Glutamatergic neuron (in vitro differentiated cells): ENCODE measurements at regions not wholly inside any gene's neighbourhood (a gene's known extent, or its start where the extent isn't known, plus 50 kb on each side); places are given as distances from the start of the nearest gene placed in this dataset.

Experiments used
- DNase-seq: peaks from one replicate; pipeline ENCODE4 v3.0.0; 2022
- H3K27ac Mint-ChIP-seq: one replicate; pipeline ENCODE4 v1.8.0; 2020; ENCODE audit warnings: mild to moderate bottlenecking, mixed read lengths, inconsistent platforms; ENCODE audit not compliant: unreplicated experiment
- H3K27me3 Mint-ChIP-seq: one replicate; pipeline ENCODE4 v1.8.0; 2020; ENCODE audit warnings: mild to moderate bottlenecking, moderate library complexity, mixed read lengths, inconsistent platforms; ENCODE audit not compliant: unreplicated experiment
- H3K36me3 Mint-ChIP-seq: one replicate; pipeline ENCODE4 v1.8.0; 2020; ENCODE audit warnings: mild to moderate bottlenecking, mixed read lengths, inconsistent platforms; ENCODE audit not compliant: unreplicated experiment
- H3K4me1 Mint-ChIP-seq: one replicate; pipeline ENCODE4 v1.8.0; 2020; ENCODE audit warnings: mild to moderate bottlenecking, low read depth, mixed read lengths, inconsistent platforms; ENCODE audit not compliant: unreplicated experiment
- H3K4me3 Mint-ChIP-seq: one replicate; pipeline ENCODE4 v1.8.0; 2020; ENCODE audit warnings: mild to moderate bottlenecking, mixed read lengths, inconsistent platforms; ENCODE audit not compliant: unreplicated experiment
- H3K9me3 Mint-ChIP-seq: one replicate; pipeline ENCODE4 v1.8.0; 2020; ENCODE audit warnings: mild to moderate bottlenecking, moderate library complexity, mixed read lengths, inconsistent platforms; ENCODE audit not compliant: unreplicated experiment
- TF ChIP-seq, protein P1 (sequence below): fragments of 200-600 bp; sonication (generic); IDR thresholded peaks from one replicate; pipeline ENCODE4 v1.5.0; 2021; ENCODE audit not compliant: partially characterized antibody, unreplicated experiment

DNA sequence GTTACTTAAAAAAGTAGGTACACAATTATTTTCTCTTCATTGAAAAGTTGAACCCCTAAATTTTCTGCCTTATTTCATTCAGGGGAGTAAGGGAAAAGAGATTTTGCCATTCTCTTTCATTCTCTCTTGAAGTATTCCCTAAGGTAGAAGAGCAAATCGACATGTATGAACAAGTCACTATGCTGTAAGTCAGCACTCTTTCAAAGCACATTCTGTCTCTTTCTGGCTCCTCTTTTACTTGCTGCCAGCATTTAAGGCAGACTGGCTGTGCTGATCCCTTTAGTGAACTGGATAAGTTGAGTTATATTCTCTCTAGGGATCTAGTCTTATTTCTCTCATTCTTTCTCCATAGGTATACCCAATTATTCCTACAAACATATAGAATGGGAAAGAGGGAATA is 222.3 kb upstream of the ZWINT start:
- Mint-ChIP-seq H3K27me3 (peaks cover 3% of the 10 kb centered on the region), H3K9me3 (no peaks in the 10 kb centered on the region), H3K4me3 (no peak overlapping the region), H3K36me3 (no peaks in the 10 kb centered on the region), H3K4me1 (peaks cover 22% of the 10 kb centered on the region), H3K27ac (no peak overlapping the region)
- TF ChIP-seq, protein P1, sequence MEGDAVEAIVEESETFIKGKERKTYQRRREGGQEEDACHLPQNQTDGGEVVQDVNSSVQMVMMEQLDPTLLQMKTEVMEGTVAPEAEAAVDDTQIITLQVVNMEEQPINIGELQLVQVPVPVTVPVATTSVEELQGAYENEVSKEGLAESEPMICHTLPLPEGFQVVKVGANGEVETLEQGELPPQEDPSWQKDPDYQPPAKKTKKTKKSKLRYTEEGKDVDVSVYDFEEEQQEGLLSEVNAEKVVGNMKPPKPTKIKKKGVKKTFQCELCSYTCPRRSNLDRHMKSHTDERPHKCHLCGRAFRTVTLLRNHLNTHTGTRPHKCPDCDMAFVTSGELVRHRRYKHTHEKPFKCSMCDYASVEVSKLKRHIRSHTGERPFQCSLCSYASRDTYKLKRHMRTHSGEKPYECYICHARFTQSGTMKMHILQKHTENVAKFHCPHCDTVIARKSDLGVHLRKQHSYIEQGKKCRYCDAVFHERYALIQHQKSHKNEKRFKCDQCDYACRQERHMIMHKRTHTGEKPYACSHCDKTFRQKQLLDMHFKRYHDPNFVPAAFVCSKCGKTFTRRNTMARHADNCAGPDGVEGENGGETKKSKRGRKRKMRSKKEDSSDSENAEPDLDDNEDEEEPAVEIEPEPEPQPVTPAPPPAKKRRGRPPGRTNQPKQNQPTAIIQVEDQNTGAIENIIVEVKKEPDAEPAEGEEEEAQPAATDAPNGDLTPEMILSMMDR = no peak
- no peak for DNase-seq

DNA sequence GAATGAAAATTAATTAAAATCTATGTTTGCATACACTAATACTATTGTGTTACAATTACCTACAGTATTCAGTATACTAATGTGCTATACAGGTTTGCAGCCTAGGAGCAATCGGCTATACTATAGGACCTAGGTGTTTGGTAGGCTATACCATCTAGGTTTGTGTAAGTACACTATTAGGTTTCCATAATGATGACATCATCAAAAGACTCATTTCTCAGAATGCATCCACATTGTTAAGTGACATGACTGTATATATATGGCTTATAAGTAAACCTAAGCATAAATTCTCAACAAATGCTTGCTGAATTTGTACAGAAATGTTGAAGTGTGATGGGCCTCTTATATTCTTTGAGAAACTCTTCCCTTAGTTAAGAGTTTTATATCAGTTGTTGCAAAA is 206.5 kb upstream of the ZWINT start:
- peaks cover 7% of the 10 kb centered on the region for H3K9me3 Mint-ChIP-seq
- no peak overlapping the region for H3K27ac Mint-ChIP-seq
- H3K4me1 Mint-ChIP-seq = peaks cover 7% of the 10 kb centered on the region
- peaks cover 22% of the 10 kb centered on the region for H3K36me3 Mint-ChIP-seq
- no peak for DNase-seq
- TF ChIP-seq, protein P1 = no peak
- no peaks in the 10 kb centered on the region for H3K27me3 Mint-ChIP-seq
- H3K4me3 Mint-ChIP-seq = no peak overlapping the region

DNA sequence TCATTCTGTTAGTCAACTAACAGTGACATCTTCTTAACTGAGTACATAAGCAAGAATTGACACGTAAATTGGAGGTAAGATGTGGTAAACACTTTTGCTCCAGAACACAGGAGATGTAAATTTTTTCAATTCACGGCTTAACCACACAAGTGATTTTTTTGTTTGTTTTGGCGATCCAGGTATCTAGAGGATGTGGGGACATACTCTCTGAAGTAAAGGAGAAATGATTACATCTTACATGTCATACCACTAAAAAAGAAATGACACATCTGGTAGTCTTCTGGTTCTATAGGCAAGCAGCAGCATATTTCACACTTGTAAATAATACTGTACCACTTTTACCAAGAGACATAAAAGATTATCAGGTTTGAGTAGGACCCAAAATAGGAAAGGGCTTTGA is 200.3 kb upstream of the ZWINT start:
- Mint-ChIP-seq H3K4me3 (no peak overlapping the region), H3K4me1 (peaks cover 7% of the 10 kb centered on the region), H3K27me3 (no peaks in the 10 kb centered on the region), H3K9me3 (no peaks in the 10 kb centered on the region), H3K36me3 (no peaks in the 10 kb centered on the region), H3K27ac (no peak overlapping the region)
- no peak for DNase-seq
- TF ChIP-seq, protein P1 = no peak

DNA sequence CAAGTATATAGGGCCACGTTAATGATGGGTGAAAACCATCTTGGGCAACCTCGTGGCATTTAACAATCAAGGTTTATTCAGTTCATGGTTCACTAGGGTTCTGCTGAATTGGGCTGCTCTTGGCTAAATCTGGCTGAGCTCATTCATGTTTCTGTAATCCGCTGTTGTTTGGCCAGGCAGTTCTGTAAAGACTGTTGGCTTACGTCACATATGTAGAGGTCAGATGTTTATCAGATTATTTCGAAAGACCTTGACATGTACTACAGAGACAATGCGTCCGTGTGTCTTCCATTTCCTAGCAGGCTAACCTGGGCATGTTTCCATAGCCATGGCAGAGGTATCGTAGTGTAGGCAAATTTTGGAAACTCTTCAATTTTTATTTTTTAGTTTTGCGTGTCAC is 190.0 kb upstream of the ZWINT start:
- DNase-seq = no peak
- Mint-ChIP-seq H3K4me3 (no peak overlapping the region), H3K36me3 (no peaks in the 10 kb centered on the region), H3K4me1 (peaks cover 19% of the 10 kb centered on the region), H3K9me3 (peaks cover 7% of the 10 kb centered on the region), H3K27me3 (peaks cover 3% of the 10 kb centered on the region), H3K27ac (no peak overlapping the region)
- TF ChIP-seq, protein P1 = no peak

DNA sequence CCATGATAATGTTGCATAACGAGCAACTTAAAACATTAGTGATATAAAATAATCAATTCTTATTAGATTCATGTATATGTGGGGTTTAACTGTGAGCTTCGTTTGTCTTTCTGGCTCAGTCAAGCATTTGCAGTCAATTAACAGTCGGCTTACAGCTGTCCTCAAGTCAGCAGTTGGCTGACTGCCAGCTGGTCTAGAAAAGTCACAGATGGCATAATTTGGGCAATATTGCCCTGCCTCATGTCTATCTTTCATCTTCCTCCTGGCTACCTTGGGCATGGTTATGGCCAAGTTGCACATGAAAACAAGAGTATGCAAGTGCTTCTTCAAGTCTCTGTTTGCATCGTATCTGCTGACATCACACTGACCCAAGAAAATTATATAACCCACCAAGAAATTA is 186.1 kb upstream of the ZWINT start:
- H3K4me3 Mint-ChIP-seq = peak overlapping the region; percentile 23
- DNase-seq = peak; percentile 28
- no peaks in the 10 kb centered on the region for H3K36me3 Mint-ChIP-seq
- peaks cover 3% of the 10 kb centered on the region for H3K27me3 Mint-ChIP-seq
- peak overlapping the region; percentile 91 for H3K27ac Mint-ChIP-seq
- TF ChIP-seq, protein P1 = no peak
- H3K4me1 Mint-ChIP-seq = peaks cover 18% of the 10 kb centered on the region
- H3K9me3 Mint-ChIP-seq = peaks cover 6% of the 10 kb centered on the region
